ENCODE measurements at regions not wholly inside any gene's neighbourhood (a gene's known extent, or its start where the extent isn't known, plus 50 kb on each side); places are given as distances from the start of the nearest gene placed in this dataset.

DNA sequence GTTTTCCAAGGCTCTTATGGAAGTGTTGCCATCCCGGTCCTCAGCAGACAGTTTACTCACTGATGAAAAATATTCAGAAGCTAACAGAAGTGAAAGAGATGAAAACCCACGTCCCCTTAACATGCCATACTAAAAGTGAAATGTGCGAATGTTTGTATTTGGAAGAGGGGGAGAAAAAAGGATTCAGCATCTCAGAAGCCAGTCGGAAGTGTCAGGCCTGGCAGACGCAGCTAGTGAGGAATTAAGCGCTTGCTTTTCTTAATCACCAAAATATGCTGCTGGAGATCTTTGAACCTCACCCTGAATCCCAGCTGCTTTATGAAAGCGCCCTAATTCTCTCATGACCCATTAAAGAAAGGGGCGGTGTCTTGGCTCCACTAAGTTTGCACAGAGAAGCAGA lies 653.7 kb downstream of the DCDC2C start:
- TF ChIP-seq ZNF19 (tag by site-specific recombination; IDR thresholded peaks at IDR 0.05; ENCODE audit: low read depth) (no peak), ZSCAN16 (tag by site-specific recombination; IDR thresholded peaks at IDR 0.05) (no peak), ZNF521 (tag by site-specific recombination; IDR thresholded peaks at IDR 0.05) (no peak), BCL11B (tag by site-specific recombination; IDR thresholded peaks at IDR 0.05; ENCODE audit: low read depth) (no peak), ZNF426 (tag by site-specific recombination; IDR thresholded peaks at IDR 0.05) (no peak), ZNF23 (tag by site-specific recombination; IDR thresholded peaks at IDR 0.05; ENCODE audit: borderline replicate concordance) (no peak)
- TF ChIP-seq, protein P1, sequence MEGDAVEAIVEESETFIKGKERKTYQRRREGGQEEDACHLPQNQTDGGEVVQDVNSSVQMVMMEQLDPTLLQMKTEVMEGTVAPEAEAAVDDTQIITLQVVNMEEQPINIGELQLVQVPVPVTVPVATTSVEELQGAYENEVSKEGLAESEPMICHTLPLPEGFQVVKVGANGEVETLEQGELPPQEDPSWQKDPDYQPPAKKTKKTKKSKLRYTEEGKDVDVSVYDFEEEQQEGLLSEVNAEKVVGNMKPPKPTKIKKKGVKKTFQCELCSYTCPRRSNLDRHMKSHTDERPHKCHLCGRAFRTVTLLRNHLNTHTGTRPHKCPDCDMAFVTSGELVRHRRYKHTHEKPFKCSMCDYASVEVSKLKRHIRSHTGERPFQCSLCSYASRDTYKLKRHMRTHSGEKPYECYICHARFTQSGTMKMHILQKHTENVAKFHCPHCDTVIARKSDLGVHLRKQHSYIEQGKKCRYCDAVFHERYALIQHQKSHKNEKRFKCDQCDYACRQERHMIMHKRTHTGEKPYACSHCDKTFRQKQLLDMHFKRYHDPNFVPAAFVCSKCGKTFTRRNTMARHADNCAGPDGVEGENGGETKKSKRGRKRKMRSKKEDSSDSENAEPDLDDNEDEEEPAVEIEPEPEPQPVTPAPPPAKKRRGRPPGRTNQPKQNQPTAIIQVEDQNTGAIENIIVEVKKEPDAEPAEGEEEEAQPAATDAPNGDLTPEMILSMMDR (tag by site-specific recombination; IDR thresholded peaks at IDR 0.05): no peak
- TF ChIP-seq, protein P2, sequence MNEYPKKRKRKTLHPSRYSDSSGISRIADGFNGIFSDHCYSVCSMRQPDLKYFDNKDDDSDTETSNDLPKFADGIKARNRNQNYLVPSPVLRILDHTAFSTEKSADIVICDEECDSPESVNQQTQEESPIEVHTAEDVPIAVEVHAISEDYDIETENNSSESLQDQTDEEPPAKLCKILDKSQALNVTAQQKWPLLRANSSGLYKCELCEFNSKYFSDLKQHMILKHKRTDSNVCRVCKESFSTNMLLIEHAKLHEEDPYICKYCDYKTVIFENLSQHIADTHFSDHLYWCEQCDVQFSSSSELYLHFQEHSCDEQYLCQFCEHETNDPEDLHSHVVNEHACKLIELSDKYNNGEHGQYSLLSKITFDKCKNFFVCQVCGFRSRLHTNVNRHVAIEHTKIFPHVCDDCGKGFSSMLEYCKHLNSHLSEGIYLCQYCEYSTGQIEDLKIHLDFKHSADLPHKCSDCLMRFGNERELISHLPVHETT (tag by site-specific recombination; IDR thresholded peaks at IDR 0.05): no peak
- TF ChIP-seq, protein P3, sequence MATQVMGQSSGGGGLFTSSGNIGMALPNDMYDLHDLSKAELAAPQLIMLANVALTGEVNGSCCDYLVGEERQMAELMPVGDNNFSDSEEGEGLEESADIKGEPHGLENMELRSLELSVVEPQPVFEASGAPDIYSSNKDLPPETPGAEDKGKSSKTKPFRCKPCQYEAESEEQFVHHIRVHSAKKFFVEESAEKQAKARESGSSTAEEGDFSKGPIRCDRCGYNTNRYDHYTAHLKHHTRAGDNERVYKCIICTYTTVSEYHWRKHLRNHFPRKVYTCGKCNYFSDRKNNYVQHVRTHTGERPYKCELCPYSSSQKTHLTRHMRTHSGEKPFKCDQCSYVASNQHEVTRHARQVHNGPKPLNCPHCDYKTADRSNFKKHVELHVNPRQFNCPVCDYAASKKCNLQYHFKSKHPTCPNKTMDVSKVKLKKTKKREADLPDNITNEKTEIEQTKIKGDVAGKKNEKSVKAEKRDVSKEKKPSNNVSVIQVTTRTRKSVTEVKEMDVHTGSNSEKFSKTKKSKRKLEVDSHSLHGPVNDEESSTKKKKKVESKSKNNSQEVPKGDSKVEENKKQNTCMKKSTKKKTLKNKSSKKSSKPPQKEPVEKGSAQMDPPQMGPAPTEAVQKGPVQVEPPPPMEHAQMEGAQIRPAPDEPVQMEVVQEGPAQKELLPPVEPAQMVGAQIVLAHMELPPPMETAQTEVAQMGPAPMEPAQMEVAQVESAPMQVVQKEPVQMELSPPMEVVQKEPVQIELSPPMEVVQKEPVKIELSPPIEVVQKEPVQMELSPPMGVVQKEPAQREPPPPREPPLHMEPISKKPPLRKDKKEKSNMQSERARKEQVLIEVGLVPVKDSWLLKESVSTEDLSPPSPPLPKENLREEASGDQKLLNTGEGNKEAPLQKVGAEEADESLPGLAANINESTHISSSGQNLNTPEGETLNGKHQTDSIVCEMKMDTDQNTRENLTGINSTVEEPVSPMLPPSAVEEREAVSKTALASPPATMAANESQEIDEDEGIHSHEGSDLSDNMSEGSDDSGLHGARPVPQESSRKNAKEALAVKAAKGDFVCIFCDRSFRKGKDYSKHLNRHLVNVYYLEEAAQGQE (tag by site-specific recombination; IDR thresholded peaks at IDR 0.05): no peak
- TF ChIP-seq, protein P4, sequence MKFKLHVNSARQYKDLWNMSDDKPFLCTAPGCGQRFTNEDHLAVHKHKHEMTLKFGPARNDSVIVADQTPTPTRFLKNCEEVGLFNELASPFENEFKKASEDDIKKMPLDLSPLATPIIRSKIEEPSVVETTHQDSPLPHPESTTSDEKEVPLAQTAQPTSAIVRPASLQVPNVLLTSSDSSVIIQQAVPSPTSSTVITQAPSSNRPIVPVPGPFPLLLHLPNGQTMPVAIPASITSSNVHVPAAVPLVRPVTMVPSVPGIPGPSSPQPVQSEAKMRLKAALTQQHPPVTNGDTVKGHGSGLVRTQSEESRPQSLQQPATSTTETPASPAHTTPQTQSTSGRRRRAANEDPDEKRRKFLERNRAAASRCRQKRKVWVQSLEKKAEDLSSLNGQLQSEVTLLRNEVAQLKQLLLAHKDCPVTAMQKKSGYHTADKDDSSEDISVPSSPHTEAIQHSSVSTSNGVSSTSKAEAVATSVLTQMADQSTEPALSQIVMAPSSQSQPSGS (tag by site-specific recombination; IDR thresholded peaks at IDR 0.05; ENCODE audit: low read depth): no peak
